ENCODE measurements at regions not wholly inside any gene's neighbourhood (a gene's known extent, or its start where the extent isn't known, plus 50 kb on each side); places are given as distances from the start of the nearest gene placed in this dataset.
"Not testable (repeated sequence)": the region's sequence is repeated elsewhere in the genome, so short reads cannot be mapped to it uniquely, and the experiment has no call there.

- DNase-seq = no peak
Observed at GRCh38 chr5:28328681-28329080, 1290.3 kb upstream of the CDH9 start.

- no peak for DNase-seq
Observed at GRCh38 chr5:28324174-28324573, 1285.8 kb upstream of the CDH9 start.

- DNase-seq = no peak
Observed at GRCh38 chr5:28313953-28314352, 1275.6 kb upstream of the CDH9 start.

GRCh38 chr5:28313321-28313951 is 1275.0 kb upstream of the CDH9 start:
- DNase-seq = no peak

GRCh38 chr5:28310696-28311095 is 1272.3 kb upstream of the CDH9 start:
- DNase-seq = no peak

- no peak for DNase-seq
Observed at GRCh38 chr5:28305891-28306290, 1267.5 kb upstream of the CDH9 start.

GRCh38 chr5:28301712-28302111 is 1263.3 kb upstream of the CDH9 start:
- DNase-seq = no peak

GRCh38 chr5:28296254-28297013 is 1258.0 kb upstream of the CDH9 start:
- no peak for DNase-seq

- DNase-seq = not testable (repeated sequence)
Observed at GRCh38 chr5:28287021-28287420, 1248.6 kb upstream of the CDH9 start.

GRCh38 chr5:28286566-28286965 is 1248.2 kb upstream of the CDH9 start:
- no peak for DNase-seq

- no peak for DNase-seq
Observed at GRCh38 chr5:28284788-28285187, 1246.4 kb upstream of the CDH9 start.

- no peak for DNase-seq
Observed at GRCh38 chr5:28281351-28281750, 1243.0 kb upstream of the CDH9 start.

- DNase-seq = no peak
Observed at GRCh38 chr5:28275931-28276330, 1237.5 kb upstream of the CDH9 start.

- DNase-seq = no peak
Observed at GRCh38 chr5:28269978-28270377, 1231.6 kb upstream of the CDH9 start.

- no peak for DNase-seq
Observed at GRCh38 chr5:28265877-28266276, 1227.5 kb upstream of the CDH9 start.

- no peak for DNase-seq
Observed at GRCh38 chr5:28254846-28255245, 1216.5 kb upstream of the CDH9 start.

GRCh38 chr5:28253431-28253830 is 1215.0 kb upstream of the CDH9 start:
- DNase-seq = no peak

GRCh38 chr5:28249771-28250415 is 1211.5 kb upstream of the CDH9 start:
- no peak for DNase-seq

- DNase-seq = no peak
Observed at GRCh38 chr5:28234356-28234968, 1196.1 kb upstream of the CDH9 start.

- no peak for DNase-seq
Observed at GRCh38 chr5:28226407-28226806, 1188.0 kb upstream of the CDH9 start.

GRCh38 chr5:28219539-28219938 is 1181.2 kb upstream of the CDH9 start:
- no peak for DNase-seq

GRCh38 chr5:28217695-28218094 is 1179.3 kb upstream of the CDH9 start:
- DNase-seq = no peak

- DNase-seq = no peak
Observed at GRCh38 chr5:28216939-28217360, 1178.6 kb upstream of the CDH9 start.

- DNase-seq = no peak
Observed at GRCh38 chr5:28215091-28215490, 1176.7 kb upstream of the CDH9 start.
